Suprapubic skin (tissue), 4 donors: ENCODE measurements at regions not wholly inside any gene's neighbourhood (a gene's known extent, or its start where the extent isn't known, plus 50 kb on each side); places are given as distances from the start of the nearest gene placed in this dataset.

Source experiments
- POLR2A ChIP-seq, 2 donors: fragments of 450-650 bp; IDR thresholded peaks; one replicate each; pipeline ENCODE4 v1.6.1; 2017; ENCODE audit warnings: antibody characterized with exemption in 2 of 2, mild to moderate bottlenecking in 2 of 2, moderate library complexity in 2 of 2
- POLR2AphosphoS5 ChIP-seq, 3 donors: sonication (generic); formaldehyde crosslinking; IDR thresholded peaks; one replicate each; pipeline ENCODE4 v1.6.1; 2017; ENCODE audit warnings: antibody characterized with exemption in 3 of 3
- TF ChIP-seq, protein P1 (sequence below), 2 donors: fragments of 200-600 bp in 1 of 2; fragments of 450-650 bp in 1 of 2; sonication (generic) in 1 of 2; IDR thresholded peaks; one replicate each; pipeline ENCODE4 v1.5.1; 2016 to 2019; ENCODE audit warnings: antibody characterized with exemption in 2 of 2, mild to moderate bottlenecking in 1 of 2, moderate library complexity in 1 of 2

DNA sequence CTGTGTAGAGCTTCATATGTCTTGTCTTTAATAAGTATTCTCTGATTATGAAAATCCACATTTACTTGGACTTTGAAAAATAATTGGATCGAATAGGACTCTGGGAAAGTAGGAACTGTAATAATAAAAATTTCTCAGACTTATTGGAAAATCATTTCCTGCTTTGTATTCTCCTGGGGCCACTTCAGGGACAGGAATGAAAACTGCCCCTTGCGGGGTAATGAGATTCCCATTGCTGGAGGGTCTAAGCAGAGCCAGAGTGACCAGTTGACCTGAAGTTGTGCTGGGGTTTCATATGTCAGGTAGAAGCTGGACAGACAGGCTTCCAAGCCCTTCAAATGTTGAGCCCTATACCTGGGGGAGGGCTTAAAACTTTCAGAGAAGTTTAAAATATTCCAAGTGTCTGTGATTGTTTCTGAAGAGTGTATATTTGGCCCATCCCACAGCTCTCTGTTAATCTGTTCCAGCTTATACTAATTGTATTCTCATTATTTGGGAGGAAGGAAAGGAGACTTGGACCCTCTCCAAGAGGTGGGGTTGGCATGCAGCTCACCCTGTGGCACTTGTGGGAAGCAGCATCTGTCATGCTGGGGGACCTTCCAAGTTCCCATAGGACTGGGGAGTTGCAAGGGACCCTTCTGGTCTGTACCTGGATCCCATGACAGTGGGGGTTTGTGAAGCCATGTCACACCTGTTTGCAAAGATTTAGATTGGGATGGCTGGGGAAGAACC, 268.7 kb upstream of the ATP5MC3 start:
- TF ChIP-seq, protein P1, sequence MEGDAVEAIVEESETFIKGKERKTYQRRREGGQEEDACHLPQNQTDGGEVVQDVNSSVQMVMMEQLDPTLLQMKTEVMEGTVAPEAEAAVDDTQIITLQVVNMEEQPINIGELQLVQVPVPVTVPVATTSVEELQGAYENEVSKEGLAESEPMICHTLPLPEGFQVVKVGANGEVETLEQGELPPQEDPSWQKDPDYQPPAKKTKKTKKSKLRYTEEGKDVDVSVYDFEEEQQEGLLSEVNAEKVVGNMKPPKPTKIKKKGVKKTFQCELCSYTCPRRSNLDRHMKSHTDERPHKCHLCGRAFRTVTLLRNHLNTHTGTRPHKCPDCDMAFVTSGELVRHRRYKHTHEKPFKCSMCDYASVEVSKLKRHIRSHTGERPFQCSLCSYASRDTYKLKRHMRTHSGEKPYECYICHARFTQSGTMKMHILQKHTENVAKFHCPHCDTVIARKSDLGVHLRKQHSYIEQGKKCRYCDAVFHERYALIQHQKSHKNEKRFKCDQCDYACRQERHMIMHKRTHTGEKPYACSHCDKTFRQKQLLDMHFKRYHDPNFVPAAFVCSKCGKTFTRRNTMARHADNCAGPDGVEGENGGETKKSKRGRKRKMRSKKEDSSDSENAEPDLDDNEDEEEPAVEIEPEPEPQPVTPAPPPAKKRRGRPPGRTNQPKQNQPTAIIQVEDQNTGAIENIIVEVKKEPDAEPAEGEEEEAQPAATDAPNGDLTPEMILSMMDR (IDR thresholded peaks at IDR 0.05) = no peak
- TF ChIP-seq POLR2A (IDR thresholded peaks at IDR 0.05) (no peak), POLR2AphosphoS5 (IDR thresholded peaks at IDR 0.05) (no peak)
